HG03342 (cell line): ENCODE measurements at regions not wholly inside any gene's neighbourhood (a gene's known extent, or its start where the extent isn't known, plus 50 kb on each side); places are given as distances from the start of the nearest gene placed in this dataset.
"Not testable (repeated sequence)": the region's sequence is repeated elsewhere in the genome, so short reads cannot be mapped to it uniquely, and the experiment has no call there.

ENCODE experiments used
- ATAC-seq: cut with Tn5 transposase; IDR thresholded peaks from one replicate; pipeline ENCODE4 v1.9.1; 2021; ENCODE audit warnings: mild to moderate bottlenecking, moderate library complexity; ENCODE audit not compliant: unreplicated experiment

DNA sequence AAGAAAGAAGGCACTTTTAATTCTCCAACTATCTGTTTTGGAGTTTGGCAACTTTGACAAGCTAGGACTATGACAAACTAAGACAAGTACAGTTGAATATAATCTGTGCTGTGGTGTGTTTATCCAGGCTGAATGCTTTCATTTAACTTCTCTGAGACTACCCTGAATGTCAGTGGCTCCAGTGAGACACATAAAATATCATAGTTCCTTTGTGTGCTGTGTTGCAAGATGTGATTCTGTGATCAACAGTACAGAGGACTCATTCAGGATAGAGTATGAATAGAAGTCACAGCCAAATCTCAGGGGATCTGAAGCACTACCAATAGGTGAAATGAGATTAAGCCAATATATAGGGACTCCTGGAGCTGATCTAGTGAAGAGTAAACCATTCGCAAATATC, 876.9 kb upstream of the FBXO33 start:
- ATAC-seq, result no peak

DNA sequence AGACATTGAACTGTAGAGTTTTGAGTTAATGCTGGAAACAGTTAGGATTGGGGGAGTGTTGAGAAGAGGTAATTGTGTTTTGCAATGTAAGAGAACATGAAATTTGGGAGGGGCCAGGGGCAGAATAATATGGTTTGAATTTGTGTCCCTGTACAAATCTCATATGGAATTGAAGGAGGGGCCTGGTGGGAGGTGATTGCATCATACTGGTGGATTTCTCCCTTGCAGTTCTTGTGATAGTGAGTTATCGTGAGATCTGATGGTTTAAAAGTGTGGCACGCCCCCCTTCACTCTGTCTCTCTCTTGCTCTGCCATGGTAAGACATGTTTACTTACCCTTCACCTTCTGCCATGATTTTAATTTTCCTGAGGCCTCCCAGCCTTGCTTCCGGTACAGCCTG, 876.0 kb upstream of the FBXO33 start:
- no peak for ATAC-seq

DNA sequence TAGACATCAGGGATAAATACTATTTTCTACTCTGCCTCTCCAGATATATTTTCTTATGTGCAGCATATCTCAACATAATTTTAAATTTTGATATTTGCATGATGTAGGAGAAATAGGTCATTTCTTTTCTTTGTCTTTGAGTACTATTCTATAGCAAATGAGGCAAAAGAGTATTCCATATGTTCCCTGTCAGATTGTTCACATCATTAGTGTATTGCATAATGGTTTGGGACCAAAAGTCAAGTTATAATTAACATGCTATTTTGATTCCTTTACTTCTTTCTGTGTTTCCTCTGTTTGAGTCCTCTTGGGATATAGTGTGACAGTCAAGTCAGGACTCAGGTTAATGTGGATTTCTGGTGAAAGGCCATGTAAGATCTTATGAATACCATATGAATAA, 864.6 kb upstream of the FBXO33 start:
- no peak for ATAC-seq

DNA sequence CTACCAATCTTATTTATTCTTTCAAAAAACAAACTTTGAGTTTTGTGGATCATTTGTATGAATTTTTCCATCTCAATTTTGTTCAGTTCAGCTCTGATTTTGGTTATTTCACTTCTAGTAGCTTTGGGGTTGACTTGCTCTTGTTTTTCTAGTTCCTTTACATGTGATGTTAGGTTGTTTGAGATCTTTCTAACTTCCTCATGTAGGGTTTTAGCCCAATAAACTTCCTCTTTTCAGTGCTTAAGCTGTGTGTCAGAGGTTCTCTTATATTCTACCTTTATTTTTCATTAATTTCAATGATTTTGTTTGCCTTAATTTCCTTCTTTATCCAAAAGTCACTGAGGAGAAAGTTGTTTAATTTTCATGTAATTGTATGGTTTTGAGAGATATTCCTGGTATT, 860.4 kb upstream of the FBXO33 start:
- no peak for ATAC-seq

- ATAC-seq, result no peak
Observed at GRCh38 chr14:40282196-40282595, 850.0 kb upstream of the FBXO33 start.

- no peak for ATAC-seq
Observed at GRCh38 chr14:40280652-40281051, 848.4 kb upstream of the FBXO33 start.

GRCh38 chr14:40273417-40273816, 841.2 kb upstream of the FBXO33 start:
- ATAC-seq, result no peak

DNA sequence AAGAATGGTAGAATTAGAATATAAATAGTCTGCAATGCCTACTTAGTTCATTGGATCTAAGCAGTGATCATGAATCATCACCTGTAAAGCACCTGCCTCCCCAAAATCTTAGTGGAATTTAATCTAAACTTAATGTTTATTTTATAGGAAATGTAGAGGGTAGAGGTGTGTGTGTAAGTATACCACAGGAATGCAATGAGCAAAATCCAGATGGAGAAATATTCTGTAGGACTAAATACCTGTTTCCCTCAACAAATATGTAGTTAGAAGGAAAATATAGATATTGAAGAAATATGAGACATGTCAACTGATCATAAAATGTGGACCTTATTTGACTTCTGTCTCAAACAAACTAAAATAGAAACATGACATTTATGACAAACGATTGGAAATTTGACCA, 839.2 kb upstream of the FBXO33 start:
- no peak for ATAC-seq

DNA sequence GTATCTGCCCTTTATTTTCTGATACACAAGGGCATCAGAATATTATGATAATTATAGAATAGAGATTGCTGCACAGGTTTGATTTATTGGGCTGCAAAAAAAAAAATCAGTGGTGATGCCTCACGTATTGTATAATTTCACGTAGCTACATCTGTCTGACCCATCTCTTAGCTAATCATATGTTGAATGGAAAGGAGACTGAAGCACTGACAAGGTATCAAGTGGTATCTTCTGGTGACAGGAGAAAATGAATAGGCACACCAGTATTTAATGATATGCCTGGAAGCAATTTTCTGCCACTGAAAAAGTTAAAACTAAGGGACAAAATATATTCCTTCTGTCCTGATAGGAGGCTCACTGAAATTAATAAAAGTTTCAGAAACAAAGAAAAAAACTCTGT, 837.2 kb upstream of the FBXO33 start:
- ATAC-seq, result no peak

GRCh38 chr14:40268236-40268635, 836.0 kb upstream of the FBXO33 start:
- no peak for ATAC-seq

GRCh38 chr14:40265096-40265495, 832.9 kb upstream of the FBXO33 start:
- no peak for ATAC-seq

DNA sequence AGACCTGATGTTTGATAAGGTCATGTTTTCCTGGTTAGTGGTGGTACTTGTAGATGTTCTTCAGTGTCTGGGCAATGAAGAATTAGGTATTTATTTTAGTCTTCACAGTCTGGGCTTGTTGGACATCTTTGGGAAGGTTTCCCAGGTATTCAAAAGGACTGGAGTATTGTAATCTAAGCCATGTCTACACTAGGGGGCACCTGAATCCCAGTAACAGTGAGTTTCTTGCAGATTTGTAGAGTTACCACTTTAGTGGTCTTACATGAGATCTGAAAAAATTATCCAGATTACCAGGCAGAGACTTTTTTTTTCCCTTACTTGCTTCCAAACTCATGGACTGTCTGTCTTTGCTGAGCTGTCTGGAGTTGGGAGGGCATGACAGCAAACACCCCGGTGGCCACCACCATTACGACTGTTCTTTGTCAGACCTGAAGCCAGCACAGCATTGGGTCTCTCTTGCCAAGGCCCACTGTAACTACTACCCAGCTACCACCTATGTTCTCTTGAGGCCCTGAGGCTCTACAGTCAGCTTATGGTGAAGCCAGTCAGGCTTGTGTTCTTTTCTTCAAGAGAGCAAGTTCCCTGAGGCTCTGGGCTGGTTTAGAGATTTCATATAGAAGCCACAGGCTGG, 820.7 kb upstream of the FBXO33 start:
- no peak for ATAC-seq

DNA sequence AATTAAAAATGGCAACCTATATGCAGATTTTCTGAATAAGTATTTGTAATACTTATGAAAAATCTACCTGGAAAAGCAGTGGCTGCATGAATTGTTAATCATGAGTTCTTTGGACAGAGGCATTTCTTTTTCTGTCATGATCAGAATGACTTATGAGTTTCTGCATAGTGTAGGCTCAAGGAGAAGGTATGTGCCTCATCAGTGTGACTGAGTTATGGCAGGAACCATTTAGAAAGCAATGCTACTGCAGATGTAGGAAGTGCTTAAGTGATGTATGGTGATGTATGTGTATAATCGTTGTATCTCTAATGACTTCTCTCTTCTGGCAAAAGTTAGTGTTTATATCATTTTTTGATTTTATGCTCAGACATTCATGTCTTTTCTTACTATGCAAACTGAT, 816.4 kb upstream of the FBXO33 start:
- ATAC-seq, result no peak

DNA sequence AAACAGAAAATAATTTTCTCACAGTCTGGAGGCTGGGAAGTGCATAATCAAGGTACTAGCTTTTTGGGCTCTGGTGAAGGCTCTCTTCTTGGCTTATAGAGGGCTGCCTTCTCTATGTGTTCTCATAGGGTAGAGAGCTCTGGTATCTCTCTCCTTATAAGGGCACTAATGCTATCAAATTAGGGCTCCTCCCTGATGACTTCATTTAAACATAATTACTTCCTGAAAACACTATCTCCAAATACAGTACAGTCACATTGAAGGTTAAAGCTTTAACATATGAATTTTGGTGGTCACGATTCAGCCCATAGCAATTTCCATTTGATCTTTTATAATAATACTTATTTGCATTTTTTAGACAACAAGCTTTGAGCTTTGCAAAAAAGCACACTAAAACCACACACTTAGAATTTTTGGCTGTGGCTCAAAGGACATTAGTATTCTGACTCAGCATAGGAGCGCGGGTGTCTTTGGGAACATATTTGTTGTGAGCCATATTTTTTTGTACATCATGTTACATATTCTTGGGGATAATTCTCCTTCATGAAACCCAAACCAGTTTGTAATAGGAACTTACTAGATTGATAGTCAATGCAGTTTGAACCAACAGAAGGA, 808.1 kb upstream of the FBXO33 start:
- no peak for ATAC-seq

- ATAC-seq, result no peak
Observed at GRCh38 chr14:40232302-40232701, 800.1 kb upstream of the FBXO33 start.

DNA sequence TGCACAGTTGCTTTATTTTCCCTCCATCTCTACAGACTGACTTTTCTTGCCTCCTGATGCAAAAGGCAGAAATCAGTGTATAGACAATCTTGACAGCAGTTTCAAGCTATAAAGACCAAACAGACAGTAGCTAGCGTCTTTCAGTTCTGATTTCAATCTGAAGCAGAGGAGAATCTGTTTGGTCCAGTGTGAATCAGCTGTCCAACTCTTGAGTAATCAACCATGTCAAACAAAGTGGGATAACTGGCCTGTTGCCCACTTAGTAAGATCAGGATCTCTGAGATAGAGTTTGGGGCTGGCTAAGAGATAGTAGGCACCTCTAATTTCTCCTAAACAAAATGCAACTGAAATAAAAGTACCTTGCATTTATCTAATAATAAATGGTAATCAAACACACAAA, 797.4 kb upstream of the FBXO33 start:
- ATAC-seq, result no peak

DNA sequence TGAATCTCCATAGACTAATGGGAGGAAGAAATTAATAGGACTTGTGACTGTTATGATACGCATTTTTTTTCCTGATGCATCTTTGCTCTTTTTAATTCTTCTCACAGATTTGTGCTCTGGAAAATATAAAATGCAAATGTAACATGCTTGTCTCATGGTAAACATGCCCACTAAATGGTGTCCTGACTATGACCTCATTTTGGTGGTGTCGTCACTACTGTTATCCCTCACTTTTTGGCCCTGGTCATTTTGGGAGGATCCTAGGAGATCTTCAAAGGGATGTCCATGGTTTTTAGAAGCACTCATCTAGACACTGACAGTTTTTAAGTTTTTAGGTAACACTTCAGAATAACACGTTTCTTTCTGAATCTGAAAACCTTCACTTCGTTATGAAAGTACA, 790.8 kb upstream of the FBXO33 start:
- ATAC-seq, result no peak

DNA sequence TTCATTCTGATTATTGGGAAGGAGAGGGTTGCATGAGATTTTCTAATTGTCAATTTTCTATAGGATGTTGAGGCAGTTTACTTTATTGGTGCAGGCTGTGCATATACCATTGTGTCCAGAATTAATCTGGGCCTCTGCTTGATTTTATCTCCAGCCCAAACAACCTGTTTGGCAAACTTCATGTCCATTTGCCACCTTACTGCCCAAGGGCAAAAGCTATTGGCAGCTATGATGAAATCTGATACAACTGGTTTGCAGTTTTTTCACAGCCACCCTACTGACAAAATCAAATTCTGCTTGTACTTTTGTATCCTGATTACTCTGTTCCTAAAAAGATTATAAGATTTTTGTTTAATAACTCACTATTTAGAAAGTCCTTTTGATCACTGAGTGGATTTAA, 789.2 kb upstream of the FBXO33 start:
- no peak for ATAC-seq

GRCh38 chr14:40219032-40219431, 786.8 kb upstream of the FBXO33 start:
- ATAC-seq, result no peak

GRCh38 chr14:40218282-40218941, 786.2 kb upstream of the FBXO33 start:
- ATAC-seq, result no peak

- ATAC-seq, result no peak
Observed at GRCh38 chr14:40216976-40217375, 784.7 kb upstream of the FBXO33 start.

DNA sequence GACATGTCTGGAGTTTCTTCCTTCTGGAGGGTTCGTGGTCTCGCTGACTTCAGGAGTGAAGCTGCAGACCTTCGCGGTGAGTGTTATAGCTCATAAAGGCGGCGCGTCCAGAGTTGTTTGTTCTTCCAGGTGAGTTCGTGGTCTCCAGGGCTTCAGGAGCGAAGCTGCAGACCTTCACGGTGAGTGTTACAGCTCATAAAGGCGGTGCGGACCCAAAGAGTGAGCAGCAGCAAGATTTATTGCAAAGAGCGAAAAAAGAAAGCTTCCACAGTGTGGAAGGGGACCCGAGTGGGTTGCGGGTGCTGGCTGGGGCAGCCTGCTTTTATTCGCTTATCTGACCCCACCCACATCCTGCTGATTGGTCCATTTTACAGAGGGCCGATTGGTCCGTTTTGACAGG, 784.2 kb upstream of the FBXO33 start:
- not testable (repeated sequence) for ATAC-seq

- no peak for ATAC-seq
Observed at GRCh38 chr14:40213701-40214100, 781.5 kb upstream of the FBXO33 start.
